GM18909 (cell line): ENCODE measurements at regions not wholly inside any gene's neighbourhood (a gene's known extent, or its start where the extent isn't known, plus 50 kb on each side); places are given as distances from the start of the nearest gene placed in this dataset.

Experiments
- ATAC-seq: cut with Tn5 transposase; IDR thresholded peaks from one replicate; pipeline ENCODE4 v1.9.1; 2021; ENCODE audit warnings: mild to moderate bottlenecking; ENCODE audit not compliant: unreplicated experiment, poor library complexity

DNA sequence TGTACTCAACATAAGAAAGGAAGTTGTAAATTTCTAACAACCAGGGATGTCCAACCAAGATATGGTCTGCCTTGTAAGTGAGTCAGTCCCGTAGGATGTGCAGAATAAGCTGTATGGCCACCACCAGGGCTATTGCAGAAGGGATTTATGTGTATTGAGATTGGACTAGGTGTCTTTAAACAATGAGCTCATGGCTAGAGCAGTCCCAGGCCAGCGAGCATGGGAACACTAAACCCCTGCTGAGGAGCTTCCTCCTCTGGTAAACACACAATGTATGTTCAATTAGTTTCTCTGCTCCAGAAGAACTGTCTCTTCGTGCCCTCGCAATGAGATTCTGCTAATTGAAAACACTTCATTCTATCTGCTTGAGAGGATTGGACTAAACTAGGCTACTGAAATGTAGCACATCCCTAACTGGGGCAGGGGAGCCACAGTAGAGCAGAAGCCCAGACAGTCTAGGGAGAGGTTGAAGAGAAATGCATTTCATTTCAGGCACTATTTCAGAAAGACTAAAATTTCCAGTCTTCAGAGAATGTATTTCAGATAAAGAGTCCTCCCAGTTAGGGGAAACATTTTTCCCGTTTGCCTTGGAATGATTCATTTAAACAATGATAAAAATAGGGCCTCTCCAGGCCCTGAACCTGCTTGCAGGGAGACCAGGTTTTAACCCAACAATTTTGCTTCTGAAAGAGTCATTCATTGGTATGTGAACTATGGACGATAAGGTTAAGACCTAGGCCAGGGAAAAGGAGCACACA lies 154.7 kb downstream of the FAM114A2 start:
- ATAC-seq, result no peak

DNA sequence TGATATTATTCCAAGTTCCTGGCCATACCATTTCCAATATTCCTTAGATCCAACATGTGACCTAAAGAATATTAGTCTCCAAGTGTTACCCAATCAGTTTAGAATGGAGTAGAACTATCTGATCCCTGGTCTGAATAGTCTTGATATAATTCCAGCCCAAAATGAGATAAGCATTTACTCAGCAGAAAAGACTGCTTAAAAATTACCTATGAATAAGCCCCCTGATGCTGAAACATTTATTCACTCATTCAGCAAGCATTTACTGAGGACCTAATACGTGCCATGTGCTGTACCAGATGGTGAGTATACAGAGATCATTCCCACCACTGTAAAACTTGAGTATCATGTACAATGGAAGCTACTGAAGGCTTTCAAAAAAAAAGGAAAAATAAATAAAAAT lies 157.0 kb downstream of the FAM114A2 start:
- no peak for ATAC-seq

DNA sequence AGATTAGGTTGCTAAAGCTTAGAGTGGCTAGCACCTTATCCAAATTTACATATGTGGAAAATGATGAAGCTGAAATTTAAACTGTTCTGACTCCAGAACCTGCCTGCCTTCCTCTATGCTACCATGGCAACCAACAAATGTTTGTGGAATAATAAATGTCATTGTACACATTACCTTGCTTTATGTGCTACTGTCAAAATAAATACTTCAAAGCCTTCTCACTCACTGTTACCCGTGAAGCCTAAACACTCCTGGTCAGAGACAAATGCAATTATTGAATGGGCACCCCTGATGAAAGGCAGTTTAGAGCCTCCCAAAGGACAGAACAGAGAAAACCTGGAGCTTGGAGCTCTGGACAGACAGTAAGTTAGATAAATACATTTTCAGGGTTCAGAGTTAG lies 158.6 kb downstream of the FAM114A2 start:
- no peak for ATAC-seq

DNA sequence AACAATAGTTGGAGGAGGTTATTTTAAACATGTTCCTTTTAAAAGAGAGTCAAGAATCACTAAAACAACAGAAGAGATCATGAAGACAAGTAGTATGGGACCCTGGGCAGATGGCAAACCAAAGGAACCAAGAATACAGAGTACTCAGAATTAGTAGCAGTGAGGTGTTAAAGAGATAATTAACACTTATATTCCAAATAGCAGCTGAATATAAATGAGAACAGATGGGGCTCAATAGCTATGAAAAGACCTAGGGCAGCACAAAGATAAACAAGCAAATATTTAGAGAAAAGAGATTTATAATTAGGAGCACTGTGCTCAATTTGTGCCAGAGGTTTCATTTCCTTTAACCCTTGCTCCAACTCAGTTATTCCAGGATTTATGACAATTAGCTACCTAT lies 159.1 kb downstream of the FAM114A2 start:
- ATAC-seq, result no peak

DNA sequence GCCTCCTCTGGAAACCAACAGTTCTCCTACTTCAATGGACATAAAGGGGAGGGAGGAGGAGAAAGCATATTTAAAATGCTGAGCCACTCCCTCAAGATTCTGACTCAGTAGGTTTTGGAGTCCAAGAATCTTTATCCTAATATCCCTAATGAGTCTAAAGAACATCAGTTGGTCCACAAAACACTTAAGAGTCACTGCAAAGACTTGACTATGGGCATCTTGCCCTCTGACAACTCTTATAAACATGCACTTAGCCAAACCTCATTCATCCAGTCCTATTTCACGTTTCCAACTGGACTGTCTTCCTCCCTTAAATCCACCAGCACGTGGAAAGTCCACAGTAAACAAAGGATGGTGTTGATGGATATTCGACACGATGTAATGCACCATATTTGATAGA lies 172.5 kb downstream of the FAM114A2 start:
- ATAC-seq, result no peak

DNA sequence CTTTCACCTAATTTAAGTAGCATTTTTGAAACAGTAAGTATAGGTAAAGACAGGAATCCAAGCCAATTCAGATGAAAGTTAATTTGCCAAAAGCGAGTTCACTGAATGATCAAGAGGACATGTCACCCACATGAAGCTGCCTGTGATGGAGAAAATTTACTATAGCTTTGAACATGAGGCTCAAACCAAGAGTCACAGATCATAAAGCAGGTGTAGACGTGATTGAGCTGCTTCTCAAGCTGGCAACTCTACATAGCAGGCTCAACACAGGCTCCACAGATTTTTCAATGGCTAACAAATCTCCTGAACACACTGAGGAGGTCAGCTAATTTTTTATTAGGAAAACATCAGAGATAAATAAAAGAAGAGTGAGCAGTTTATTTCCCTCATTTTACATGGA lies 173.7 kb downstream of the FAM114A2 start:
- no peak for ATAC-seq

DNA sequence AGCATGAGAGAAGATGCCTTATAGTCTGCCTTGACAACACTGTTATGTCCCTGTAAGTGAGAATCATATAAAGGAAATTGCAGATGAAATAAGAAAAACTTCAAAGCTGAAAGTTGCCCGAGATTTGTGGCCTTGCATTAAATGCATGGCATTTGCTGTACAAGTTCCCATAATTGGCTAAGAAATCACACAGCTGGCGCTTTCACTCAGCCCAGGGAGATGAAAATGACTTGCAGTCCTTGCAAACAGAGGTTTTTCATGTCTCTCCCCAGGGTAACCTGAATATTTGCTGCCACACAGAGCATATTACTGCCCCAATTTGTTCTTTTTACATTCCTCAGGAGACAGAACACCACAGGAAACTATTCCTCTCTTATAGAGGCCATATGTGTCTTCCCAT lies 174.8 kb downstream of the FAM114A2 start:
- no peak for ATAC-seq
